Suppressor macrophage treated with lipopolysaccharide for 1 hour (primary cell): ENCODE measurements at regions not wholly inside any gene's neighbourhood (a gene's known extent, or its start where the extent isn't known, plus 50 kb on each side); places are given as distances from the start of the nearest gene placed in this dataset.

Experiments used
- DNase-seq, 3 donors: peaks; one replicate each; pipeline ENCODE4 v3.0.0-alpha.2; 2020 to 2022

DNA sequence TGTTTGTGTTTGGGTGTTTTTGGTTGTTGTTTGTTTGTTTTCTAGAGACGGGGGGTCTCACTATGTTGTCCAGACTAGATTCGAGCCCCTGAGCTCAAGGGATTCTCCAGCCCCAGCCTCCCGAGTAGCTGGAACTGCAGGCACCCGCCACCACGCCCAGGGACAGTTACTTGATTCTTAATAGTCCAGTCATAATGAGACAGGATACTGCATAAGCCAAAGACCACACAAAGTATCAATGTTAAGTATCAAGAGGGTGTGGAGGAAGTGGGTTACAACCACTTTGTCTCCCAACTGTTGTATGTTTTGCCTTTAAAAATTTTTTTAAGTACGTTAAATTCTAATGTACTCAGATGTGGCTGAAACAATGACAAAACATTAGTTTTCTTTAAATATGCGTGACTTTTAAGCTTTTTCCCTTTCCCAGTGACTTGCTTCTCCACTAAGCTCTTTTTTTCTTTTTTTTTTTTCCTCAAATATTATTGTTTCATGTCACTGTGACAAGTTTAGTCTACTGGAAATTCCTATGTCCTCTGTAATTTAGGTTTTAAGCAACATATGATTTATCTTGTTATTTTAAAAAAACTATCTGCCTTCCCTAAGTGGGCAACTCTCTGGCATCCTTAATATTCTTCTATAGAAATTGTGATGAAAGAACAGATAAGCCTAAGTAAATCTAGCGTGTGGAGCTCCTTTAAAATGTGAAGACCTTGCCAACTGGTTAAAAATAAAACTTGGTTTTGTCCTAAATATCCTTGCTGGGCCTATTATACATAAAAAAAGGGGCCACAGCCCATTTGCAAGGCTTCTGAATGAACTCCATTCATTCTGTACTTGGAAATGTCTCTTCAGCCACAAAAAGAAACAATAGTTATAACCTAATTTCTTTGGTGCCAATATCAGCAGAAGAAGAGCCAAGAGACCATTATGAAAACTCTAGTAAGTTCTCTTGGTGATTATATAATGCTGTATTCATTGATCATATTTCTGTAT lies 56.2 kb upstream of the DPH5 start:
- no peak for DNase-seq

DNA sequence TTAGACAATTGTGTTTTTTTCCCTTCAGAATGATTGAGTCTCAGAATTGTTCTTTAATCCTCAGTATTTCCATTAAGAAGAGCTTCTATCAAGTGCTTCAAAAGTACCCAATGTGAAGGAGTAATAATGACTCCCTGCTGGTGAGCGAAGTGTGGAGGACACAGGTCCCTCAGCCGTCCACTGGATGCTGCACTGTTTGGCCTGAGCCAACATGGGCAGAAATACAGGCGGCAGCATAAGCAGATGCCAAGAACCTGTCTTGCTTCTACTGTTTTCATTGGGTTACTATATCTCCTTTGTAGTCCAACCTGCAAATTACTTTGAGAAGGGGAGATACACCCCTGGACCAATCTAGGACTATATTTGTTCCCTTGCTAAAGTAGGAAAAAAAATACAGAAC lies 55.3 kb upstream of the DPH5 start:
- no peak for DNase-seq

DNA sequence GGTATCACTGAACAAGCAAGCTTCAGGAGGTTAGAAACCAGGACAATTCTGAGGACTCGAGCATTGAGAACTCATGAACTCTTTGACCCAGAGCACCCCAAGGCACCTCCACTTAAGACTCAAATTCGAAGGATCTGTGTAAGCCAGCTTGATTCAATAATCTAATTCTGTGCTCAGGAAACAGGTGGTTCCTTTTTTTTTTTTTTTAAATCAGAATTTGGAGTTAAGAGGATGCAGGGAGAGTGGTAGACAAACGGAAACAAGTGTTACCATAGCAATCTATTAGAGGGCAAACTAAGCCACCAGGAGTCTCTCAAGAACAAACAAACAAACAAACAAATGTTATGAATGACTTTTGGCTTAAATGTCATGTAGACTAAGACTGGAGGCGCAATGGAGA lies 53.8 kb upstream of the DPH5 start:
- DNase-seq, result no peak

DNA sequence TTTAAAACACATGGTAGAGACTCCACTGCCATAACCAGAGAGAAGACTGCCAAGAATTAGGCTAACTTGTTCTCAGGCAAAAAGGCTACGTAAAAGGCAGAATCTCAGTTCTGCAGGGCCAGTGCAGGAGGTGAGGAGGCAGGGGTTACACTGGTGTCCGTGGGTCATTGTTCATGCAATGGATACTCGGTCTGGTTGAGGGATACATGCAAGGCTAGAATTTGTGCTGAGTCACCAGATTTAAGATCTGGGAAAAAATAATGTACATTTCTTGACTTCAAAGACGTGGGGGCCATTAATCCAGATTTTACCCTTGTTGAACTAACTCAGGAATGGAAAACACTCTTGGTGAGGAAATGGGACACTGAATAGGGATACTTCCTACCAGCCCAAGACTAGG lies 52.3 kb upstream of the DPH5 start:
- no peak for DNase-seq

DNA sequence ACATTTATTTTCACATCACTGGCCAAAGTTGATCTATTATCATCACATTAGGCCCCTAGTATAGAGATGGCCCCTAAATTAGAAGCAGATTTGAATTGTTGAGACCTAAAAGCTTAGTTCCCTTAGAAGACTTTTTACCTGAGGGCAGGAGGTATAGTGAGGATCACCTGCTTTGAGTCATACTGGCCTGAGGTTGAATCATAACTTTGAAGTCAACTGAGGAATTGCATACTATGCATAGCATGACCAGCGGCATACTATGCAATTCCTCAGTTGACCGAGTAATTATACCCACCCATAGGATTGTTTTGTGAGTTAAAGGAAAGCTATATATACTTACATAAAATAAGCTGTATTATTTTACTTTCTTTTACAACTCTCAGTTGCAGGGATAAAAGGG lies 50.3 kb upstream of the DPH5 start:
- DNase-seq, result no peak
